ENCODE measurements at regions not wholly inside any gene's neighbourhood (a gene's known extent, or its start where the extent isn't known, plus 50 kb on each side); places are given as distances from the start of the nearest gene placed in this dataset.

- POLR2A ChIA-PET: no interaction called here
- no peak overlapping the region for H3K4me3 ChIP-seq (ENCODE audit: low read depth, low read length)
- CTCF ChIA-PET: interaction anchor here (1.1 kb wide), 1 partner anchor 609 kb away, joined by 5 read pairs; no protein-coding TSS in a partner anchor
- DNase-seq (ENCODE audit: low read depth, low spot score): no peak
- no peak for TF ChIP-seq CTCF (IDR thresholded peaks at IDR 0.05; ENCODE audit: insufficient read depth, low read length, missing control alignments)
Measured at GRCh38 chr13:40074338-40074737, 418.9 kb downstream of the COG6 start.

GRCh38 chr13:40075281-40075680 is 419.8 kb downstream of the COG6 start:
- H3K4me3 ChIP-seq (ENCODE audit: low read depth, low read length): no peak overlapping the region
- ChIA-PET POLR2A (no interaction called here), CTCF (interaction anchor here (1.1 kb wide), 1 partner anchor 608 kb away, joined by 5 read pairs; no protein-coding TSS in a partner anchor)
- TF ChIP-seq CTCF (IDR thresholded peaks at IDR 0.05; ENCODE audit: insufficient read depth, low read length, missing control alignments): no peak
- no peak for DNase-seq (ENCODE audit: low read depth, low spot score)

- ChIA-PET CTCF (interaction anchor here (4.0 kb wide), 1 partner anchor 8 kb away, joined by 19 read pairs; no protein-coding TSS in a partner anchor), POLR2A (no interaction called here)
- H3K4me3 ChIP-seq (ENCODE audit: low read depth, low read length): no peak overlapping the region
- DNase-seq (ENCODE audit: low read depth, low spot score): no peak
- TF ChIP-seq CTCF (IDR thresholded peaks at IDR 0.05; ENCODE audit: insufficient read depth, low read length, missing control alignments): no peak
Measured at GRCh38 chr13:40076765-40077362, 421.4 kb downstream of the COG6 start.

GRCh38 chr13:40077396-40078027 is 422.1 kb downstream of the COG6 start:
- no peak overlapping the region for H3K4me3 ChIP-seq (ENCODE audit: low read depth, low read length)
- ChIA-PET CTCF (interaction anchor here (4.0 kb wide), 1 partner anchor 9 kb away, joined by 19 read pairs; no protein-coding TSS in a partner anchor), POLR2A (no interaction called here)
- no peak for TF ChIP-seq CTCF (IDR thresholded peaks at IDR 0.05; ENCODE audit: insufficient read depth, low read length, missing control alignments)
- no peak for DNase-seq (ENCODE audit: low read depth, low spot score)

- TF ChIP-seq CTCF (IDR thresholded peaks at IDR 0.05; ENCODE audit: insufficient read depth, low read length, missing control alignments): no peak
- no peak overlapping the region for H3K4me3 ChIP-seq (ENCODE audit: low read depth, low read length)
- no peak for DNase-seq (ENCODE audit: low read depth, low spot score)
- CTCF ChIA-PET: interaction anchor here (0.8 to 4.0 kb wide), 2 partner anchors 11 to 603 kb away, joined by 3 to 19 read pairs; no protein-coding TSS in a partner anchor
- POLR2A ChIA-PET: no interaction called here
Measured at GRCh38 chr13:40079721-40080120, 424.3 kb downstream of the COG6 start.

GRCh38 chr13:40080676-40081075 is 425.2 kb downstream of the COG6 start:
- ChIA-PET CTCF (interaction anchor here (4.0 kb wide), 1 partner anchor 12 kb away, joined by 19 read pairs; no protein-coding TSS in a partner anchor), POLR2A (no interaction called here)
- no peak for TF ChIP-seq CTCF (IDR thresholded peaks at IDR 0.05; ENCODE audit: insufficient read depth, low read length, missing control alignments)
- no peak overlapping the region for H3K4me3 ChIP-seq (ENCODE audit: low read depth, low read length)
- no peak for DNase-seq (ENCODE audit: low read depth, low spot score)
